ENCODE measurements at regions not wholly inside any gene's neighbourhood (a gene's known extent, or its start where the extent isn't known, plus 50 kb on each side); places are given as distances from the start of the nearest gene placed in this dataset.

- H3K4me1 ChIP-seq = peaks cover 3 to 19% of the 10 kb centered on the region in 2 donors
- H3K27ac ChIP-seq = no peak overlapping the region
- DNase-seq (no peak), ATAC-seq (peak; percentile 63)
- intact Hi-C loops (cut with DNase I) = no loop called here
- no peak overlapping the region for H3K4me3 ChIP-seq
- TF ChIP-seq, protein P1, sequence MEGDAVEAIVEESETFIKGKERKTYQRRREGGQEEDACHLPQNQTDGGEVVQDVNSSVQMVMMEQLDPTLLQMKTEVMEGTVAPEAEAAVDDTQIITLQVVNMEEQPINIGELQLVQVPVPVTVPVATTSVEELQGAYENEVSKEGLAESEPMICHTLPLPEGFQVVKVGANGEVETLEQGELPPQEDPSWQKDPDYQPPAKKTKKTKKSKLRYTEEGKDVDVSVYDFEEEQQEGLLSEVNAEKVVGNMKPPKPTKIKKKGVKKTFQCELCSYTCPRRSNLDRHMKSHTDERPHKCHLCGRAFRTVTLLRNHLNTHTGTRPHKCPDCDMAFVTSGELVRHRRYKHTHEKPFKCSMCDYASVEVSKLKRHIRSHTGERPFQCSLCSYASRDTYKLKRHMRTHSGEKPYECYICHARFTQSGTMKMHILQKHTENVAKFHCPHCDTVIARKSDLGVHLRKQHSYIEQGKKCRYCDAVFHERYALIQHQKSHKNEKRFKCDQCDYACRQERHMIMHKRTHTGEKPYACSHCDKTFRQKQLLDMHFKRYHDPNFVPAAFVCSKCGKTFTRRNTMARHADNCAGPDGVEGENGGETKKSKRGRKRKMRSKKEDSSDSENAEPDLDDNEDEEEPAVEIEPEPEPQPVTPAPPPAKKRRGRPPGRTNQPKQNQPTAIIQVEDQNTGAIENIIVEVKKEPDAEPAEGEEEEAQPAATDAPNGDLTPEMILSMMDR (IDR thresholded peaks at IDR 0.05) = no peak
- no peaks in the 10 kb centered on the region for H3K27me3 ChIP-seq
- no peaks in the 10 kb centered on the region for H3K9me3 ChIP-seq
- no peaks in the 10 kb centered on the region for H3K36me3 ChIP-seq
Measured at GRCh38 chr17:69760562-69760961, 314.5 kb upstream of the KCNJ16 start.

- Histone ChIP-seq H3K4me3 (no peak overlapping the region), H3K27ac (no peak overlapping the region), H3K36me3 (no peaks in the 10 kb centered on the region), H3K27me3 (no peaks in the 10 kb centered on the region), H3K9me3 (no peaks in the 10 kb centered on the region), H3K4me1 (peaks cover 3 to 19% of the 10 kb centered on the region in 2 donors)
- ATAC-seq (no peak), DNase-seq (no peak)
- intact Hi-C loops (cut with DNase I) = no loop called here
- TF ChIP-seq, protein P1 (IDR thresholded peaks at IDR 0.05) = no peak
Measured at GRCh38 chr17:69761011-69761410, 314.0 kb upstream of the KCNJ16 start.

- H3K9me3 ChIP-seq = no peaks in the 10 kb centered on the region
- DNase-seq (no peak), ATAC-seq (peak; percentile 66)
- H3K4me1 ChIP-seq = peaks cover 3 to 19% of the 10 kb centered on the region in 2 donors
- peak overlapping the region in 1 of 2 donors; percentile 0 for H3K27ac ChIP-seq
- H3K36me3 ChIP-seq = no peaks in the 10 kb centered on the region
- intact Hi-C loops (cut with DNase I) = no loop called here
- no peak overlapping the region for H3K4me3 ChIP-seq
- H3K27me3 ChIP-seq = no peaks in the 10 kb centered on the region
- TF ChIP-seq, protein P1 (IDR thresholded peaks at IDR 0.05) = no peak
Measured at GRCh38 chr17:69761767-69762321, 313.2 kb upstream of the KCNJ16 start.

DNA sequence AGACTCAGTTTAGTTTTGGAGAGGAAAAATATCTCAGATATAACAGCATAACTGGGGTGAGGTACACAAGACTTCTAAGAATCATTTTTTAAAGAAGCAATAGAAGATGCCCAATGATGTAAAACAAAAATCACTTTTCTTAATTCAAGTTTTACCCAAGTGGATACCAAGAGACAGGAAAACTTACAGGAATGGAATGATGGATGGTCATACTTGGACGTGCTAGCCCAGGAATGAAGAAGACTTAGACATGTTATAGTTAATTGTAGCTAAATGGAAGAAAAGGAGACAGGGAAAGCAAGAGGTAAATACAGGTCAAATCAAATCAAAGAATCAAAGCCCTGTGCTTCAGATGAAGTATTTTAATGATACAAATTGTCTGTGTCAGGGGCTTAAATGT lies 312.7 kb upstream of the KCNJ16 start:
- DNase-seq = no peak
- Histone ChIP-seq H3K4me3 (no peak overlapping the region), H3K4me1 (peaks cover 3 to 19% of the 10 kb centered on the region in 2 donors), H3K36me3 (no peaks in the 10 kb centered on the region), H3K27ac (peak overlapping the region in 1 of 2 donors; percentile 0), H3K27me3 (no peaks in the 10 kb centered on the region), H3K9me3 (no peaks in the 10 kb centered on the region)
- ATAC-seq = no peak
- intact Hi-C loops (cut with DNase I) = no loop called here
- TF ChIP-seq, protein P1 (IDR thresholded peaks at IDR 0.05) = no peak

DNA sequence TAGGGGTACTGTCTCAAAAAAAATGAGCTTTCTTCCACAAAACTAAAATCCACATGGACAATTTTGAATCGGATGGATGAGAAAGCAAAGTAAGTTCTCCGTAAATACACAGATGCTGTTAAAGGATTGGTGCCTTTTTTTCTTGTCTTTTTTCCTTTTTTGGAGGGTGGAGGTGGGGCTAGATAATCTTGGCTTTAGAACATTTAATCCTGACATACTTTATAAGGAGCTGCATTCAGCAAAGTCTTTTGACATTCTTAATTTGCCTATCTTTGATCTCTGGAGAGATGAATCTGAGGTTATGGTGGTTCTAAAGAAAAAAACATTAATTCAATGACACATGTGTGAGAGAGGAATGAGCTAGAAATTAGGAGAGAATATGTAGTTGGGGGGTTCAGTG lies 312.3 kb upstream of the KCNJ16 start:
- Histone ChIP-seq H3K27me3 (no peaks in the 10 kb centered on the region), H3K9me3 (no peaks in the 10 kb centered on the region), H3K36me3 (no peaks in the 10 kb centered on the region), H3K4me1 (peaks cover 3 to 19% of the 10 kb centered on the region in 2 donors), H3K4me3 (no peak overlapping the region), H3K27ac (no peak overlapping the region)
- no peak for DNase-seq
- ATAC-seq = no peak
- TF ChIP-seq, protein P1 (IDR thresholded peaks at IDR 0.05) = no peak
- intact Hi-C loops (cut with DNase I) = no loop called here
